Hepatocyte (in vitro differentiated cells): ENCODE measurements at regions not wholly inside any gene's neighbourhood (a gene's known extent, or its start where the extent isn't known, plus 50 kb on each side); places are given as distances from the start of the nearest gene placed in this dataset.
"Not testable (repeated sequence)": the region's sequence is repeated elsewhere in the genome, so short reads cannot be mapped to it uniquely, and the experiment has no call there.

Experiments used
- DNase-seq: peaks from one replicate; pipeline ENCODE4 v3.0.0-alpha.2; 2016; ENCODE audit warnings: low spot score
- H2AFZ ChIP-seq: fragments of 200-600 bp; sonication (generic); 2 replicates; pipeline ENCODE4 v1.6.0; 2016; ENCODE audit warnings: antibody characterized with exemption, mild to moderate bottlenecking
- H3K27ac ChIP-seq: fragments of 200-600 bp; sonication (generic); 2 replicates; pipeline ENCODE4 v1.5.1; 2016; ENCODE audit warnings: mild to moderate bottlenecking
- H3K27me3 ChIP-seq: fragments of 200-600 bp; sonication (generic); 2 replicates; pipeline ENCODE4 v1.6.1; 2016
- H3K36me3 ChIP-seq: fragments of 200-600 bp; sonication (generic); replicated peaks from 2 replicates; pipeline ENCODE4 v1.5.1; 2016; ENCODE audit warnings: low read depth; ENCODE audit not compliant: insufficient read depth
- H3K4me1 ChIP-seq: fragments of 200-600 bp; sonication (generic); 2 replicates; pipeline ENCODE4 v1.5.1; 2016; ENCODE audit warnings: mild to moderate bottlenecking, moderate library complexity; ENCODE audit not compliant: insufficient read depth
- H3K4me2 ChIP-seq: fragments of 200-600 bp; sonication (generic); 2 replicates; pipeline ENCODE4 v1.6.0; 2016
- H3K4me3 ChIP-seq: fragments of 200-600 bp; sonication (generic); 2 replicates; pipeline ENCODE4 v1.5.1; 2016; ENCODE audit warnings: mild to moderate bottlenecking
- H3K79me2 ChIP-seq: fragments of 200-600 bp; sonication (generic); 2 replicates; pipeline ENCODE4 v1.6.0; 2017; ENCODE audit warnings: mild to moderate bottlenecking
- H3K9me2 ChIP-seq: fragments of 200-600 bp; sonication (generic); replicated peaks from 2 replicates; pipeline ENCODE4 v1.6.0; 2017; ENCODE audit warnings: mild to moderate bottlenecking; ENCODE audit not compliant: insufficient read depth
- H3K9me3 ChIP-seq: fragments of 200-600 bp; sonication (generic); 2 replicates; pipeline ENCODE4 v1.5.1; 2016; ENCODE audit warnings: low read depth, mild to moderate bottlenecking
- H4K20me1 ChIP-seq: fragments of 200-600 bp; sonication (generic); 2 replicates; pipeline ENCODE4 v1.6.0; 2016; ENCODE audit warnings: mild to moderate bottlenecking; ENCODE audit not compliant: insufficient read depth, poor library complexity, severe bottlenecking
- EZH2 ChIP-seq: fragments of 200-600 bp; sonication (generic); IDR thresholded peaks from 2 replicates; pipeline ENCODE4 v1.6.1; 2016; ENCODE audit warnings: antibody characterized with exemption, mild to moderate bottlenecking, borderline replicate concordance
- EZH2phosphoT487 ChIP-seq: fragments of 200-600 bp; sonication (generic); IDR thresholded peaks from one replicate; pipeline ENCODE4 v1.6.1; 2018; ENCODE audit warnings: antibody characterized with exemption, mild to moderate bottlenecking, low read depth, moderate library complexity; ENCODE audit not compliant: unreplicated experiment, severe bottlenecking
- whole genome bisulfite sequencing: methylation state at CpG from one replicate; pipeline ENCODE4 v1.1.6; 2016; ENCODE audit warnings: low lambda C conversion rate; ENCODE audit errors: missing lambda C conversion rate; 5-methylcytosine and 5-hydroxymethylcytosine counted together
- TF ChIP-seq, protein P1 (sequence below): fragments of 200-600 bp; sonication (generic); IDR thresholded peaks from 2 replicates; pipeline ENCODE4 v1.5.1; 2016; ENCODE audit warnings: antibody characterized with exemption, mild to moderate bottlenecking; ENCODE audit not compliant: poor library complexity

DNA sequence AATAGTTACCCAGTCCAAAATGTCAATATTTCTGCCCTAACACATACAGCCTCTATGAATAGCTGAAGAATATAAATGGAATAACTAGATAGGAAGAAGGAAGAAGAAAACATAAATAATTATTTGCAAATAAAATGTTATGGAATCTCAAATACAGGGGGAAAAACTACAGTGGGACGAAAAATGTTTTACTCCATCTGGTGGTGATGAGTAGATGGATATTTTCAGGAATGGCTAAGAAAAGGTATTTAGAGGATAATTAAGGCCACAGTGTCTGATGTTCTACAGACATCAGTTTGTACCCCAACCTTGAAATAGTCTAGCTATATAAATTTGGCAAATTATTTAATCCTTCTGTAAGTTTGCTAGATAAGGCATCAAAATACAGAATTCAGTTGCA lies 178.1 kb upstream of the FSHR start:
- Histone ChIP-seq H3K79me2 (no peaks in the 10 kb centered on the region), H3K36me3 (no peaks in the 10 kb centered on the region), H3K4me1 (peaks cover 4% of the 10 kb centered on the region), H4K20me1 (no peaks in the 10 kb centered on the region), H2AFZ (no peak overlapping the region), H3K9me2 (no peaks in the 10 kb centered on the region), H3K4me2 (no peak overlapping the region), H3K27me3 (no peaks in the 10 kb centered on the region), H3K4me3 (no peak overlapping the region), H3K9me3 (no peaks in the 10 kb centered on the region), H3K27ac (no peak overlapping the region)
- DNase-seq: no peak
- WGBS: 89% methylated on average over 1 of the region's 1 CpG
- TF ChIP-seq EZH2phosphoT487 (no peak), EZH2 (no peak)
- TF ChIP-seq, protein P1, sequence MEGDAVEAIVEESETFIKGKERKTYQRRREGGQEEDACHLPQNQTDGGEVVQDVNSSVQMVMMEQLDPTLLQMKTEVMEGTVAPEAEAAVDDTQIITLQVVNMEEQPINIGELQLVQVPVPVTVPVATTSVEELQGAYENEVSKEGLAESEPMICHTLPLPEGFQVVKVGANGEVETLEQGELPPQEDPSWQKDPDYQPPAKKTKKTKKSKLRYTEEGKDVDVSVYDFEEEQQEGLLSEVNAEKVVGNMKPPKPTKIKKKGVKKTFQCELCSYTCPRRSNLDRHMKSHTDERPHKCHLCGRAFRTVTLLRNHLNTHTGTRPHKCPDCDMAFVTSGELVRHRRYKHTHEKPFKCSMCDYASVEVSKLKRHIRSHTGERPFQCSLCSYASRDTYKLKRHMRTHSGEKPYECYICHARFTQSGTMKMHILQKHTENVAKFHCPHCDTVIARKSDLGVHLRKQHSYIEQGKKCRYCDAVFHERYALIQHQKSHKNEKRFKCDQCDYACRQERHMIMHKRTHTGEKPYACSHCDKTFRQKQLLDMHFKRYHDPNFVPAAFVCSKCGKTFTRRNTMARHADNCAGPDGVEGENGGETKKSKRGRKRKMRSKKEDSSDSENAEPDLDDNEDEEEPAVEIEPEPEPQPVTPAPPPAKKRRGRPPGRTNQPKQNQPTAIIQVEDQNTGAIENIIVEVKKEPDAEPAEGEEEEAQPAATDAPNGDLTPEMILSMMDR: no peak

DNA sequence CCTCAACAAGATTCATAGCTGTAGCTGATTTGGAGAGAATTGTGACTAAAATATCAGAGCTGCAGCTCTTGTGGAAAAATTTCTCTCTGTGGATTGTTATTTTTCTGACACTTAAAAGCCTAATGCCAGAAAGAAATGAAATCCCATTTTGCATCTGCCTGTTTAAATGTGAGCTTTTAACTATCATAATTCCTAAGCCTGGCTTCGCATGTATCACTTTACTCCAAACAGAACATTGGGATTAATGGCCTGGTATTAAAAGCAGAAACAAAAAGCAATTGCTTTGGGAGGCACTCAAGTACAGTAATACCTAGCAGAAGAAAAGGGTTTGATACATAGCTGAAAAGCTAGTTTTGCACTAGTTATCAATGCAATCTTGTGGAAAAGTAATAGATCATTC lies 164.2 kb upstream of the FSHR start:
- no peaks in the 10 kb centered on the region for H3K9me2 ChIP-seq
- no peaks in the 10 kb centered on the region for H4K20me1 ChIP-seq
- DNase-seq: no peak
- no peaks in the 10 kb centered on the region for H3K27me3 ChIP-seq
- no peaks in the 10 kb centered on the region for H3K4me1 ChIP-seq
- no peak overlapping the region for H2AFZ ChIP-seq
- no peaks in the 10 kb centered on the region for H3K9me3 ChIP-seq
- no peaks in the 10 kb centered on the region for H3K79me2 ChIP-seq
- H3K4me3 ChIP-seq: no peak overlapping the region
- 58% methylated on average over 1 of the region's 1 CpG for WGBS
- H3K36me3 ChIP-seq: no peaks in the 10 kb centered on the region
- H3K27ac ChIP-seq: no peak overlapping the region
- TF ChIP-seq EZH2 (no peak), EZH2phosphoT487 (no peak)
- TF ChIP-seq, protein P1: no peak
- no peak overlapping the region for H3K4me2 ChIP-seq

DNA sequence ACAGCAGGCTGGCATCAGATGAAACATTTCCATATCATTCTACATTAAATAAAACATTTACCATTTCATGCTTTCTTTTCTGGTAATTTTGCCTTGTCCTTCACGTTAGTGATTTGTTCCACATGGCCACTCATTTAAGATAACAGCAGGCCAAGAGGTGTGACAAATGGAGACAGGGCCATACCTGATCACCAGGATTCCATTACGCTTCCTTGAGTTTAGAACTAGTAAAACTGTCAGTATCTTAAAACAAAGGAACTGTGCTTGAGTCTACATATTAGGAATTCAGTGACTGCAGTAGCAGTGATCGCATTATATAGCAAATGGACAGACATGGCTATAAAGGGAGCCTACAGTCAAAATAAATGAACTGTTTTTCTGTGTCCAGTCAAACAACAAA lies 155.1 kb upstream of the FSHR start:
- Histone ChIP-seq H3K9me2 (no peaks in the 10 kb centered on the region), H3K79me2 (no peaks in the 10 kb centered on the region), H3K4me1 (peaks cover 4% of the 10 kb centered on the region), H3K36me3 (no peaks in the 10 kb centered on the region), H2AFZ (no peak overlapping the region), H3K27ac (no peak overlapping the region), H4K20me1 (no peaks in the 10 kb centered on the region), H3K4me3 (no peak overlapping the region), H3K4me2 (no peak overlapping the region), H3K27me3 (no peaks in the 10 kb centered on the region), H3K9me3 (no peaks in the 10 kb centered on the region)
- 65% methylated on average over 3 of the region's 3 CpGs for WGBS
- TF ChIP-seq EZH2 (no peak), EZH2phosphoT487 (no peak)
- TF ChIP-seq, protein P1: no peak
- no peak for DNase-seq

- H4K20me1 ChIP-seq: no peaks in the 10 kb centered on the region
- 26% methylated on average over 3 of the region's 3 CpGs for WGBS
- no peak overlapping the region for H3K4me2 ChIP-seq
- no peaks in the 10 kb centered on the region for H3K79me2 ChIP-seq
- DNase-seq: peak; percentile 20
- H2AFZ ChIP-seq: no peak overlapping the region
- no peaks in the 10 kb centered on the region for H3K9me3 ChIP-seq
- H3K4me1 ChIP-seq: peaks cover 4% of the 10 kb centered on the region
- H3K4me3 ChIP-seq: no peak overlapping the region
- no peak overlapping the region for H3K27ac ChIP-seq
- H3K36me3 ChIP-seq: no peaks in the 10 kb centered on the region
- no peaks in the 10 kb centered on the region for H3K27me3 ChIP-seq
- TF ChIP-seq, protein P1: no peak
- TF ChIP-seq EZH2: no peak
- TF ChIP-seq EZH2phosphoT487: no peak
- H3K9me2 ChIP-seq: no peaks in the 10 kb centered on the region
Observed at GRCh38 chr2:49306925-49307324, 152.6 kb upstream of the FSHR start.

DNA sequence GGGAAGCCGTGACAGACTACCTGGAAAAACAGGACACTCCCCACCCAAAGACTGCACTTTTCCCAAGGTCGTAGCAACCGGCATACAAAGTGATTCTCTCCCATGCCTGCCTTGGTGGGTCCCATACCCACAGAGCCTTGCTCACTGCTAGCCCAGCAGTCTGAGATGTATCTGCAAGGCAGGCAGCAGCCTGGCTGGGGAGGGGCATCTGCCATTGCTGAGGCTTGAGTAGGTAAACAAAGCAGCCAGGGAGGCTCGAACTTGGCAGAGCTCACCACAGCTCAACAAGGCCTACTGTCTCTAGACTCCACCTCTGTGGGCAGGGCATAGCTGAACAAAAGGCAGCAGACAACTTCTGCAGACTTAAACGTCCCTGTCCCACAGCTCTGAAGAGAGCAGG lies 144.4 kb upstream of the FSHR start:
- DNase-seq, H2AFZ ChIP-seq, H3K27ac ChIP-seq, H3K27me3 ChIP-seq, H3K4me2 ChIP-seq, H3K4me1 ChIP-seq, H3K9me2 ChIP-seq, H4K20me1 ChIP-seq, H3K9me3 ChIP-seq, H3K4me3 ChIP-seq, H3K79me2 ChIP-seq, H3K36me3 ChIP-seq: not testable (repeated sequence)
- WGBS: 76% methylated on average over 5 of the region's 5 CpGs
